HG02759 (cell line): ENCODE measurements at regions not wholly inside any gene's neighbourhood (a gene's known extent, or its start where the extent isn't known, plus 50 kb on each side); places are given as distances from the start of the nearest gene placed in this dataset.
"Not testable (repeated sequence)": the region's sequence is repeated elsewhere in the genome, so short reads cannot be mapped to it uniquely, and the experiment has no call there.

Experiments
- ATAC-seq: cut with Tn5 transposase; IDR thresholded peaks from one replicate; pipeline ENCODE4 v1.9.1; 2021; ENCODE audit warnings: mild to moderate bottlenecking, moderate library complexity; ENCODE audit not compliant: unreplicated experiment

GRCh38 chr3:110900576-110900975, 171.0 kb upstream of the NECTIN3 start:
- no peak for ATAC-seq

- no peak for ATAC-seq
These were observed 170.1 kb upstream of the NECTIN3 start for GRCh38 chr3:110901536-110901935.

GRCh38 chr3:110902453-110903085, 169.0 kb upstream of the NECTIN3 start:
- ATAC-seq: no peak

GRCh38 chr3:110903771-110904519, 167.7 kb upstream of the NECTIN3 start:
- no peak for ATAC-seq

- no peak for ATAC-seq
These were observed 167.1 kb upstream of the NECTIN3 start for GRCh38 chr3:110904520-110904890.

GRCh38 chr3:110905121-110905520, 166.5 kb upstream of the NECTIN3 start:
- ATAC-seq: no peak

GRCh38 chr3:110909839-110910238, 161.8 kb upstream of the NECTIN3 start:
- no peak for ATAC-seq

GRCh38 chr3:110910346-110910955, 161.2 kb upstream of the NECTIN3 start:
- ATAC-seq: no peak

GRCh38 chr3:110918963-110919362, 152.7 kb upstream of the NECTIN3 start:
- ATAC-seq: no peak

- ATAC-seq: no peak
These were observed 145.8 kb upstream of the NECTIN3 start for GRCh38 chr3:110925798-110926197.

GRCh38 chr3:110928016-110928662, 143.5 kb upstream of the NECTIN3 start:
- no peak for ATAC-seq

GRCh38 chr3:110929816-110930215, 141.8 kb upstream of the NECTIN3 start:
- ATAC-seq: no peak

- ATAC-seq: no peak
These were observed 139.0 kb upstream of the NECTIN3 start for GRCh38 chr3:110932567-110932966.

- no peak for ATAC-seq
These were observed 137.7 kb upstream of the NECTIN3 start for GRCh38 chr3:110933821-110934426.

- no peak for ATAC-seq
These were observed 133.0 kb upstream of the NECTIN3 start for GRCh38 chr3:110938629-110939028.

- no peak for ATAC-seq
These were observed 131.6 kb upstream of the NECTIN3 start for GRCh38 chr3:110940055-110940454.

- ATAC-seq: no peak
These were observed 126.8 kb upstream of the NECTIN3 start for GRCh38 chr3:110944782-110945181.

- no peak for ATAC-seq
These were observed 124.8 kb upstream of the NECTIN3 start for GRCh38 chr3:110946810-110947209.

- not testable (repeated sequence) for ATAC-seq
These were observed 122.4 kb upstream of the NECTIN3 start for GRCh38 chr3:110949194-110949593.

GRCh38 chr3:110955301-110955880, 116.2 kb upstream of the NECTIN3 start:
- no peak for ATAC-seq

- no peak for ATAC-seq
These were observed 115.5 kb upstream of the NECTIN3 start for GRCh38 chr3:110956081-110956480.
